ENCODE measurements at regions not wholly inside any gene's neighbourhood (a gene's known extent, or its start where the extent isn't known, plus 50 kb on each side); places are given as distances from the start of the nearest gene placed in this dataset.

DNA sequence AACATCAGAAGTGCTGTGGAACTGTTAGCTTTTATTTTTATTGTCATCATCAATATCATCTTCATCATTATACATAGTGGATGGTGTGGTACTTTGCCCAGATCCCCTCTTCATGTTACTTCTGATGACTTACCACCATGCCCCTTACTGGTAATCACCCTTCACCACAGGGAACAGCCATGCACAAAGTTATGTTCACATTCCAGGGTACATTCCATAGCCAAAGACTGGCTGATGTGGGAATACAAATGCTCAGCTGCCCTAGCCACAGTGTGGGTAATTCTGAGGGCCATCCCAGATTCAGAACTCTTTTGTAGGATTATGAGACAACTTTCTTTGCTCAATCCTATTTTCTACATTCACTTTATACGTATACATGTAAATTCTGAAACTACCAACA is 691.3 kb upstream of the CXADR start:
- TF ChIP-seq, protein P1, sequence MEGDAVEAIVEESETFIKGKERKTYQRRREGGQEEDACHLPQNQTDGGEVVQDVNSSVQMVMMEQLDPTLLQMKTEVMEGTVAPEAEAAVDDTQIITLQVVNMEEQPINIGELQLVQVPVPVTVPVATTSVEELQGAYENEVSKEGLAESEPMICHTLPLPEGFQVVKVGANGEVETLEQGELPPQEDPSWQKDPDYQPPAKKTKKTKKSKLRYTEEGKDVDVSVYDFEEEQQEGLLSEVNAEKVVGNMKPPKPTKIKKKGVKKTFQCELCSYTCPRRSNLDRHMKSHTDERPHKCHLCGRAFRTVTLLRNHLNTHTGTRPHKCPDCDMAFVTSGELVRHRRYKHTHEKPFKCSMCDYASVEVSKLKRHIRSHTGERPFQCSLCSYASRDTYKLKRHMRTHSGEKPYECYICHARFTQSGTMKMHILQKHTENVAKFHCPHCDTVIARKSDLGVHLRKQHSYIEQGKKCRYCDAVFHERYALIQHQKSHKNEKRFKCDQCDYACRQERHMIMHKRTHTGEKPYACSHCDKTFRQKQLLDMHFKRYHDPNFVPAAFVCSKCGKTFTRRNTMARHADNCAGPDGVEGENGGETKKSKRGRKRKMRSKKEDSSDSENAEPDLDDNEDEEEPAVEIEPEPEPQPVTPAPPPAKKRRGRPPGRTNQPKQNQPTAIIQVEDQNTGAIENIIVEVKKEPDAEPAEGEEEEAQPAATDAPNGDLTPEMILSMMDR (IDR thresholded peaks at IDR 0.05; ENCODE audit: unreplicated experiment) = no peak
- no peak overlapping the region for H3K27ac Mint-ChIP-seq (ENCODE audit: unreplicated experiment)
- no peaks in the 10 kb centered on the region for H3K27me3 Mint-ChIP-seq (ENCODE audit: unreplicated experiment)
- H3K4me1 Mint-ChIP-seq (ENCODE audit: low read depth, unreplicated experiment) = peaks cover 9% of the 10 kb centered on the region
- DNase-seq = no peak
- intact Hi-C loops (cut with micrococcal nuclease; ENCODE audit: unreplicated experiment) = no loop called here
- no peaks in the 10 kb centered on the region for H3K36me3 Mint-ChIP-seq (ENCODE audit: insufficient read depth, unreplicated experiment)
- CTCF ChIA-PET = no interaction called here
- H3K9me3 Mint-ChIP-seq (ENCODE audit: low read depth, unreplicated experiment) = no peaks in the 10 kb centered on the region
- no peak overlapping the region for H3K4me3 Mint-ChIP-seq (ENCODE audit: low read depth, unreplicated experiment)
- BruUV-seq (replicated peaks) = no TSS peak

DNA sequence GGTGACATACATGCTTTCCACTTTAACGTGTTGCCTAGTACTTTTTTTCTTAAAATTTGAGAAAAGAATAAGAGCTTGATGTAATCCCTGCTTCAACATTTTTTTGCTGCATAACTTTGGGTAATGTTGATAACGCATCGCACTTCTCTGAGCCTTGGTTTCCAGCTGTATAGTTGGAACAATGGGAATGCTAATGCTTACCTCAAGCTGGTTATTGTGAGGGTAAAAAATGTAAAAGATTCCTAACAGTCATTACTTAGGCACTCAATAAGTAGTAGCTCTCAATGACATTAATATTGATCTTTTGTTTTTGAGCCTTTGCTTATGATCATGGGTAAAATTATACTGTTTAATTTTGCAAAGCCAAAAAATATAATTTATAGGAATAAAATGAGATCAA is 683.3 kb upstream of the CXADR start:
- Mint-ChIP-seq H3K4me3 (ENCODE audit: low read depth, unreplicated experiment) (no peak overlapping the region), H3K36me3 (ENCODE audit: insufficient read depth, unreplicated experiment) (no peaks in the 10 kb centered on the region), H3K9me3 (ENCODE audit: low read depth, unreplicated experiment) (no peaks in the 10 kb centered on the region), H3K27me3 (ENCODE audit: unreplicated experiment) (no peaks in the 10 kb centered on the region), H3K27ac (ENCODE audit: unreplicated experiment) (no peak overlapping the region), H3K4me1 (ENCODE audit: low read depth, unreplicated experiment) (no peaks in the 10 kb centered on the region)
- CTCF ChIA-PET = interaction anchor here (0.6 kb wide), 1 partner anchor 176 kb away, joined by 3 read pairs; no protein-coding TSS in a partner anchor
- DNase-seq = no peak
- TF ChIP-seq, protein P1 (IDR thresholded peaks at IDR 0.05; ENCODE audit: unreplicated experiment) = no peak
- intact Hi-C loops (cut with micrococcal nuclease; ENCODE audit: unreplicated experiment) = no loop called here
- no TSS peak for BruUV-seq (replicated peaks)

DNA sequence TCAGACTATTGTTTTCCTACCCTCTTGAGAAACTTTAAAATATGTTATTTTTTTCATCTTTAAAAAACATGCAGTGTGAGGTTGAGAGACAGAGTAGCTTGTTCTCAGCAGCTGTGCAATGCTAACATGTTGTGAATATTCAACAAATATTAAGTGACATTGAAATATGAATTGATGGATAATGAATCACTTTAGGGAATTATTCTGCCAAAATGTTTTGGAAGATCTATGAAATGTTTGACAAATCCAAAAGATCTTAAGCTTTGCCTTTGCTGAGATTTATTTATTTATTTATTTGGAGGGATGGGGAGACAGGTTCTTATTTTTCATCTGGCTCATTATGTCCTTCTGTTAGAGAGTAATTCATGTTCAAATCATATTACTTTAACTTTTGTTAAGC is 680.1 kb upstream of the CXADR start:
- Mint-ChIP-seq H3K36me3 (ENCODE audit: insufficient read depth, unreplicated experiment) (no peaks in the 10 kb centered on the region), H3K4me1 (ENCODE audit: low read depth, unreplicated experiment) (no peaks in the 10 kb centered on the region), H3K27me3 (ENCODE audit: unreplicated experiment) (no peaks in the 10 kb centered on the region), H3K9me3 (ENCODE audit: low read depth, unreplicated experiment) (no peaks in the 10 kb centered on the region), H3K27ac (ENCODE audit: unreplicated experiment) (no peak overlapping the region), H3K4me3 (ENCODE audit: low read depth, unreplicated experiment) (no peak overlapping the region)
- DNase-seq = no peak
- intact Hi-C loops (cut with micrococcal nuclease; ENCODE audit: unreplicated experiment) = no loop called here
- BruUV-seq (replicated peaks) = no TSS peak
- TF ChIP-seq, protein P1 (IDR thresholded peaks at IDR 0.05; ENCODE audit: unreplicated experiment) = no peak
- CTCF ChIA-PET = no interaction called here

DNA sequence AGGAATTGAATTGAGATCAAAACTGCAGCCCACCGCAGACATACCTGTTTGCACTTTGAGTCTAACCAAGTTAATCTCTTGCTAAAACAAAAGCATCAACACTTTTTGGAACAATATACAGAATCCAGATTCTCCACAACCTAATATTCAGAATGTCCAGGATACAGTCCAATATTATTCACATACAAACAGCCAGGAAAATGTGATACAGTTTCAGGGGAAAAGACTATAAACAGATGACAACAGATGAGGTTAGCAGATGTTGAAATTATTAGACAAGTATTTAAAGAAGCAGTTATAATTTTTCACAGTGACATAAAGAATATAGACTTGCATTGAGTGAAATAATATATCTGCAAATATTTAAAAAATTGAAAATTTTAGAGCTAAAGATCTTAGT is 678.1 kb upstream of the CXADR start:
- TF ChIP-seq, protein P1 (IDR thresholded peaks at IDR 0.05; ENCODE audit: unreplicated experiment) = no peak
- CTCF ChIA-PET = no interaction called here
- no peaks in the 10 kb centered on the region for H3K4me1 Mint-ChIP-seq (ENCODE audit: low read depth, unreplicated experiment)
- no TSS peak for BruUV-seq (replicated peaks)
- DNase-seq = no peak
- H3K4me3 Mint-ChIP-seq (ENCODE audit: low read depth, unreplicated experiment) = no peak overlapping the region
- no peaks in the 10 kb centered on the region for H3K9me3 Mint-ChIP-seq (ENCODE audit: low read depth, unreplicated experiment)
- no peaks in the 10 kb centered on the region for H3K27me3 Mint-ChIP-seq (ENCODE audit: unreplicated experiment)
- no peaks in the 10 kb centered on the region for H3K36me3 Mint-ChIP-seq (ENCODE audit: insufficient read depth, unreplicated experiment)
- intact Hi-C loops (cut with micrococcal nuclease; ENCODE audit: unreplicated experiment) = no loop called here
- H3K27ac Mint-ChIP-seq (ENCODE audit: unreplicated experiment) = no peak overlapping the region

DNA sequence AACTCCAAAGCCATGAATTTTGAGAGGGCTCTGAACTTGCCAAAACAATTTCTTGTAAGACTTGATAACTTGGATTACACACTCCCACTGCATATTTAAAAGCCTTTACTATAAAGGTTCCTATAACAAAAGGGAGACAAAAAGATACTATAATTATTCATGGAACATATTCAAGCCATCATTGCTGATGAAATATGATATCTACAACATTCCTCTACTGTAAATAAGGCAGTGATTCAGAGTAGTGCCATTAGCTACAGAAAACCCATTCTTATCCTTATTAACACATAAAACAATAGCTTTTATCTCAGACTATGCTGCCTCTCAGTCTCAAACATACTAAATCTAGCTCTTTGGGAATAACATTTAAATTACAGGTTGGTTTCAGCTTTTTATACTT is 675.5 kb upstream of the CXADR start:
- intact Hi-C loops (cut with micrococcal nuclease; ENCODE audit: unreplicated experiment) = no loop called here
- TF ChIP-seq, protein P1 (IDR thresholded peaks at IDR 0.05; ENCODE audit: unreplicated experiment) = no peak
- Mint-ChIP-seq H3K27me3 (ENCODE audit: unreplicated experiment) (no peaks in the 10 kb centered on the region), H3K27ac (ENCODE audit: unreplicated experiment) (no peak overlapping the region), H3K36me3 (ENCODE audit: insufficient read depth, unreplicated experiment) (no peaks in the 10 kb centered on the region), H3K4me1 (ENCODE audit: low read depth, unreplicated experiment) (no peaks in the 10 kb centered on the region), H3K4me3 (ENCODE audit: low read depth, unreplicated experiment) (no peak overlapping the region), H3K9me3 (ENCODE audit: low read depth, unreplicated experiment) (no peaks in the 10 kb centered on the region)
- CTCF ChIA-PET = no interaction called here
- no TSS peak for BruUV-seq (replicated peaks)
- no peak for DNase-seq
